ENCODE measurements at regions not wholly inside any gene's neighbourhood (a gene's known extent, or its start where the extent isn't known, plus 50 kb on each side); places are given as distances from the start of the nearest gene placed in this dataset.

DNA sequence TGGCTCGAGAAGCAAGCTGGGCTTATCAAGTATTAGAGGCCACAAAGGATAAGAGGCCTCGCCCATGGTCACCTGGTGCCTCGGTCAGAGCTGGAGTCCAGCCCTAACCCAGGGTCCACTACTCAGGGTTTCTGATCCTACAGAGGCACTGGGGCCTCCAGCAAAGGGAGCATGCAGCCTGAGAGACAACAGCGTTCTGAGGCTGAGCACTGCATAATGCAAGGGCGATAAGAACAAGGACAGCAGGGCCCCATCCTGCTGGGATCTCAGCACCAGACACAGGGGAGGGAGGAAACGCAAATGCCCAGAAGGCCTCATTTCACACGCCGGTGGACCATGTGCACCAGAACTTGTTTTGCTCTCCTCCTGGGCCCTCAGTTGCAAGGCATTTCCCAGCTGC is 63.0 kb downstream of the C5orf15 start:
- DNase-seq (ENCODE audit: low read depth, low spot score) = no peak

DNA sequence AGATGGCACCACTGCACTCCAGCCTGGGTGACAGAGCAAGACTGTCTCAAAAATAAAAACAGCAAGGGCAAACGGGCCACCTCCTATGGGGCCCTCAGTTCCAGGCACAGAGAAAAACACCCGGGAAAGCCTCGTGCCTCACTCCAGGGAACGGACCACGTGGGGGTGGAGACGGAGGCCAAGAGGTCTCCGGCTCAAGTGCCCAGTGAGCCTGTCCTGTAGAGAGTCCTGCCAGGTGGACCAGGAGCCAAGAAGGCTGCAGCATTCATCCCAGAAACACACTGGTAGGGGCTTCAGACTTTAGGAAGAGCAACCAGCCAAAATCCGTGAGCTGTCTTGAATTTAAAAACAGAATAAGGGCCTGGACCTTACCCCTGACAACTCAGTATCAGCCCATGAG is 63.8 kb downstream of the C5orf15 start:
- DNase-seq (ENCODE audit: low read depth, low spot score) = no peak

DNA sequence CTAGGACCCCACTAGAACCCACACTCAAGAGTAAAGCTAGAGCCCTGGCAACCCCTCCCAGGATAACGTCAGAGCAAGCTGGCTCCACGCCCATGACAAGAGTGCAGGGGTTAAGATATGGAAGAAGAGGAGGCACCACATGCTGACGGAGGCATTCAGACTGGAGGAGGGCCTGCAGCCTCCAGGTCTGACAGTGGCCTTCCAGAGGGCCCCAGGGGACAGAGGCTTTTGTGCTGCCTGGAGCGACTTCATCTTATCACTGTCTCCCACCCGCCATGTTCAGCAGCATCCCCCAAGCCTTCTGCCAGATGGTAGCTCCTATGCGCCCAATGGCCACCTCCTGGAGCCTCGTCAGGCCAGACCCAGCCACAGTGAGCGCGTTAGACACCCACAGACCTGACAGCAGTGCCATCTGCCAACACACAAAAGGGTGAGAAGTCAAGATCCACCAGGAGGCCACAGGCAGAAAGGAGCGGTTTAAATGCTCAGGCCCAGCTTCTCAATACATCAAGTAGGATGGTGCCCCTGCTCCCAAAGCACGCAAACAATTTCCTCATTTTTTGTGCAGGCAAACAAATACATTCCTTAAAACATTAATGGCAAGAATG is 65.8 kb downstream of the C5orf15 start:
- no peak for DNase-seq (ENCODE audit: low read depth, low spot score)

DNA sequence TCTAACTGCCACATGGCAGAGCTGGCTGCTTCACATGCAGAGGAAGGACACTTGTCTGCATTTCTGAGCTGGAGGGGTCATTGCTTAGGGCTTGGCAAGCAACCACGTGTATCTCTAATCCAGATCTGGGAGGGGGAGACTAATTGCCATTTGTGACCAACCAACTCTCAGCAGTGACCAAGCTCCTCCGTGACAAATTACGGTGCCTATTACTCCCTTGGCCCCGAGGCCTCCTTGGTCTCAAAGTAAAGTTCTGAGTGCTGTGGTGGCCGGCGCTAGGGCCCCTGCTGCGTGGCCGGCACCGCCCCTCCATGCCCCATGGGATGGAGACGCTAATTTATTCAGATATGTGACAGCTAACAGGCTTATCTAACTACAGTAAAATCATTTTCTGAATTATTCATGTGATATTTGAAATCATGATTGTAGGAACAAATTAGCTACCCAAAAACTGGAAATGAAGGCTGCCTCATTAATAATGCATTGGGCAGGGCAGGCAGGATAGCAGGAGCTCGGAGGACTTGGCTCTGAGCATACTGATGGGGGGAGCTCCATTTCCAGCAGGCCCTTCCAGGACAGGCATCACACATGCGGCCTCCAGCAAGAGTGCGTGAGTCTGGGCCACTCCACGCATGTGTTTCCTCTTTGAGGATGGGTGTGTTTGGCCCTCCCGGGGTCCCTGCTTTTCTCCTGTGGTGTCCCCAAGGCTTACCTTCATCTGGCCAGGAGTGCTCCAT is 67.7 kb downstream of the C5orf15 start:
- DNase-seq (ENCODE audit: low read depth, low spot score) = no peak

DNA sequence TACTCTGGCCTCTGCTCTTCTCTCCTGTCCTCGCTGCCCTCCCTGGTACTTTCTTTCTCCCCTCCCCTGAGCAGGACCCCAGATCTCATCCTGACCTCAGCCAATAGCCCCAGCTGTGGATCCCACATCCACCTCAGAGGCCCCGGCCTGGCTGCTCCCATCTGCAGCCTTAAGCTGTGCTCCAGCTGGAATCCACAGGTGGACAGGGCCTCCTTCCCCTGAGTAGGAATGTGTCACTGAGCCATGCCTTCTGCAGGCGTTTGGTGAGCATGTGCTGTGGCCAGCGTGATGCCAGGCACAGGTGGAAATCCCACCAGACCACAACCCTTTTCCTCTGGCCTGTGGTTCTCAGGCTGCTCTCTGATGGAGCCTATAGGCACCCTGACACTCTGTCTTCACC is 68.9 kb downstream of the C5orf15 start:
- no peak for DNase-seq (ENCODE audit: low read depth, low spot score)

DNA sequence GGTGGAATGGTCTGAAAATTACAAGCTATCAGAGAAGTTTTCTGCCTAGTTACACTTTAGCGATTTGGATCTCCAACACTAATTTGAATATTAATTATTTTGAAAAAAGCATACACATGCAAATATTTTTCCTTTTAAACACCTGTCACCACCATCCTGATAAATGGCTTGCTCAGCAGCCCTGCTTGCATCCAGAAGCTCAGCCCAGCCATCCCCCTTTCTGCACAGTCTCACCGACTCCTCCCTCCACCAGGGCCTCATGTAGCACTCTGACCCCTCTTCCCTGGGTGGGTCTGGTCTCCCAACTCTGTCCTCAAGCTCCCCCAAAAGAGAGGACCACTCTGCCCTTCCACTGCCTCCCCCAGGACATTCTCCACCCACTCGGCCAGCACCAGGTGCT is 70.0 kb downstream of the C5orf15 start:
- no peak for DNase-seq (ENCODE audit: low read depth, low spot score)

DNA sequence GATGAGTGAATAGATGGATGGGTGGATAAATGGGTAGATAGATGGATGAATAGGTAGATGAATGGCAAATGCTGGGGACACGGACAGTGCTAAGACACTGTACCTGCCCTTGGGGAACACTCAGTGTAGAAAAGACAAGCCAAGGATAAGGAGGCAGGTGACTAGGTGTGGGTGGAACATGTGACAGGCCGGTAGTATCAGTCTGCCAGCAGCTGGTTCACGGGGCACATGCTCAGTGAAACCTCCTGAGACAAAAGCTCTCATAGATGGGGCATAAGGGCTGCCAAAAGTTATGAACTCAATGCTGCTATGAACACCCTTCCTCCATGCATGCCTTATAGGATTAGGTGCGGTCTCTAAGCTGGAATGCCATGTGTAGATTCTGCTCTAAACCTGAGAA is 71.0 kb downstream of the C5orf15 start:
- DNase-seq (ENCODE audit: low read depth, low spot score) = no peak

DNA sequence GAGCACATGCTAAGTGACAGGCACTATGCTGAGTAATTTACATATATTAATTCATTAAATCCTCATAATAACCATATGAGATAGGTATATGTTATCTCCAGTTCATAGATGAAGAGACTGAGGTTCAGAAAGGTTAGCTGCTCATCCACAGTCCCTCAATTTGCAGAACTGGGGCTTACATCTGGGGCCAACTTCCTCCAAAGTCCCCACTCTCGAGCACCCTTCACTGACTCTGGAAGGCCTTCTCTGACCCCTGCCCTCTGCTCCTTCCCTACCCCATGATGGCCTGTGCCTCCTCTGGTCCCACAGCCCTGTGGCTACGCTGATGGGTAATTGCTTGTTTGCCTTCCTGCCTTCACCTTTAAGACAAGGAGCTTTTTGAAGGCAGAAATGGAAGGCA is 71.6 kb downstream of the C5orf15 start:
- DNase-seq (ENCODE audit: low read depth, low spot score) = no peak

DNA sequence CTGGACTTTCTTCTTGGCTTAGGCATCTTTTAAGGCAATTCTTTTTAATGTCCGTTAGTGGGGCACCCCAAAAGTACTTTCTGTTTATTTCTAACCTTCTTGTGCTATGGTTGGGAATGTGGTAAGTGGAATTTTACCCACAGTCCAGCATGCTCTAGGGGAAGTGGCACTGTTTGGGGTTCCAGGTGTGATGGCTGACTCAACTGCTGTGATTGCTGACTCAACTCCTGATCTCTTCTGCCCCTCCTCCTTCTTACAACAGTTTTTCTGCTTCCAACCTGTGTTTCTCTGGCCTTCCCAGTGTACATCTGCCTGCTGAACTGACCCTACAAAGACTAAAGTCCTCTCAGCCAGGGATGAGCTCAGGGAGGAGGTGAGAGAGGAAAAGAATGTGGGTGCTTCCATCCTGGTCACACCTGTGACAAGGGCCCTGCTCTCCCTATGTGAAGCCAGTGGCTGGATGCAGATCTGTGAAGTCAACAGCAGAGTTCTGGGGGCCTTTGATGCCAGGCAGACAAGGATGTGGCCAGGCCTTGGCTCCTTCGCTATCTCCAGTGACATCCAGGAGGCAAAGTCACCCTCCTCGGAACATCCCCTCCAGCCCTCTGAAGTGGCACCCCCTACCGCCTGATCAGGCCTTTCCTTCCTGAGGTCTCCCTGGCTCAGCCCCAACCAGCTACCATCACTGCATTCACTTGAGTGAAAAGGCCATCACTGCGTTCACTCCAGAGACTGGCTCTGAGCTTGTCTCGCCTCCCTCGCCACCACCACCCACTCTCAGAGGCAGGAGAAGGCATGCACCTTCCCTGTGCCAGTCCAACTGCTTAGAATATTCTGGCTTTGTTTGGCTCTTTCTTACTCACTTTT is 72.2 kb downstream of the C5orf15 start:
- DNase-seq (ENCODE audit: low read depth, low spot score) = no peak

DNA sequence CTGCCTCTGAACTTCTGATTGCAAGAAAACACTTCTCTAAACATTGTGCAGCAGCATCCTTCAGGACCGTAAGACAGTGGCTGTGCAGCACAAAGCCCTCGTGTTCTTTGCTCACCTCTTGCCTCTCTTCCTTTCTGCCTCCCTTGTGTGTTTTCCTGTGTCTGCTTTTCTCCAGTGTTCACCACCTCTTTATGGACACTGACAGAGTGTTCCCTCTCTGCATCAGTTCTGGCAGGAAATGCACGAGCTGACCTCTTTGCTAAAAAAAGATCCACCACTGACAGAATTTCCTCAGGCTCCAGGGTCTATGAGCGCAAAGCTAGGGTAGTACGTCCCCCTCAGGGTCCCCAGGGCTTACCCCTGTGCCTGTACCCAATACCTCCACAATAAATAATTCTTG is 74.3 kb downstream of the C5orf15 start:
- DNase-seq (ENCODE audit: low read depth, low spot score) = no peak

DNA sequence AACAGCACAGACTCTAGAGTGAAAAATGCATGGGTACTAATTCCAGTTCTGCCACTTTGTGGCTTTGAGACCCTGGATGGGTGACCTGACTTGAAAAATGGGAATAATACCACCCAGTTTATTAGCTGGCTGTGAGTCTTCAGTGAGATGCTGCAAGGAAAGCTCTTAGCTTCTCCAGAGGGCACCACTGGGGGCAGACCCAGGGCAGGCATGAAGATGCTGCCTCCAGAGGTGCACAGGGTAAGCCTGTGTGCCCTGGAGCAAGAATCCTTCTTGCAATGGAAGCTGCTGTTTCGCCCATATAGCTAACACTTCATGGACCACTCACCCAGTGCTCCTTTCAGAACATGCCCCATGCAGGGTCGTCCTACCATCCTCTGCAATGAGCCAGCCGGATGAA is 75.7 kb downstream of the C5orf15 start:
- DNase-seq (ENCODE audit: low read depth, low spot score) = no peak

DNA sequence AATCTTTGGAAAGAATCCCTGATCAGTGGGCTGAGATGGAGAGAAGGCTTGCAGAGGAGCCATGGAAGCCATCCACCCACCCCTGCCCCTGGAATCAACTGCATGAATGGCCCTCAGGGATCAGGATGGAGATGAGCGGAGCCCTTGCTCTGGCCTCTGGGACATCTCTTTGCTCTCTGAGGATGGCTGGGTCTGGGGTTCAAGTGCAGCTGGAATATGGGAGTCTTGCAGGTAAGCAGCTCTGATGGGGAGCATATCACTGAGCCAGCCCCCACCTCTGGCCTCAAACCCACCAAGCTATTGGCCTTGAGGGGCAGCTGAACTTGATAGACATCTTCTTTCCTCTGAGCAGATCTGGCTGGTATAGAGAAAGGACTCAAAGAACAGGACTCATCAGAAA is 76.1 kb downstream of the C5orf15 start:
- DNase-seq (ENCODE audit: low read depth, low spot score) = no peak

DNA sequence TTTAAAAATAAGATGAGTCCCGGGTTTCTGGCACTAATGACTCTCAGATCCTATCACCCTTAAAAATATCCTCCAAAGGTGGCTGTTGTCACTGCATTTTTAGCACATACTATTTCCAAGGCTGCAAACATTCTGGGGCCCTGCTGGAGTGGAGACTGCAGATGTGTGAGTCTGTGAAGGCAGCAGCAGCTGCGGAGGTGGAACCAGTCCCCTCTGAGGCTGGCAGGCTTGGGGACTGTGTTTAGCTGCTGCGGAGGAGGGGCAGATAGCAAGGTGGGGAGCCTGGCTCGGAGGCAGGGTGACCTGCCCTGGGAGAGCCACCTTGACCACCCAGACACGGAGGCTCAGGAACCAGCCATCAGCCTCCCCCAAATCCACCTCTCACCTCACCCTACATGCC is 77.0 kb downstream of the C5orf15 start:
- DNase-seq (ENCODE audit: low read depth, low spot score) = no peak

DNA sequence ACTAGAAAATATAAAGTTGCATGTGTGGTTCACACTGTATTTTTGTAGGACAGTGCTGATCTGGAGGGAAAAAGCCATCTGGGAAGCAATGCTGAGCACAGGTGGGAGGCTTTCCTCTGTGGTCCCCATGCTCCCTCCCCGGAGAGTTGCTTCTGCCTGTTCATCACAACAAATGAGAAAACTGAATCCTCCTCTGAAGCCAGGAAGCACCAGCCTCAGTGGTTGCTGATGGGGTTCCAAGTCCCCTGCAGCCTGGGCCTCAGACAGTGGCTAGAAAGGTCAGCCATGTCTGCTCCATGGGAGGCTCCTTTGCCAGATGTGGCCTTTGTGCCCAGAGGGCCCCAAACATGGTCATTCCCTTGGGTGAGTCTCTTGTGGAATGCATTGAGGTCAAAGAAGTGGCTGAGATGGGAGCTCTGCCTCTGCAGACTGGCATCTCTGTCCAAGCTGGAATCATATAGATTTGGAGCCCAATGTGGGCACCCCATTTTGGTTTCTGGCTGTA is 77.6 kb downstream of the C5orf15 start:
- DNase-seq (ENCODE audit: low read depth, low spot score) = no peak

DNA sequence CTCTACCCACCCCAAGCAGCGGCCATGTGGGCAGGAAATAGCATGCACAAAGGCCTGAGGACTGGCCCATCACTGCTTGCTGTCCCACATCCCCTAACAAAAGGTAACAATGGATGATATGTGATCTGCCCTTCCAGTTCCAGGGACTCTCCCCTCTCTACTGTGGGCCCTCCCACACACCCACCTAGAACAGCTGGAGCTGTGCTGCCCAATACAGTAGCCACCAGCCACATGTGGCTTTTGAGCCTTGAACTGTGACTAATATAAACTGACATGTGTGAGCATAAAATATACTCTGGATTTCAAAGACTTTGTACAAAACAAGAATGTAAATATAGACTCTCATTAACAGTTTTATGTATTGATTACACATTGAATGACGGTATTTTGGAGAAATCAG is 78.1 kb downstream of the C5orf15 start:
- no peak for DNase-seq (ENCODE audit: low read depth, low spot score)

DNA sequence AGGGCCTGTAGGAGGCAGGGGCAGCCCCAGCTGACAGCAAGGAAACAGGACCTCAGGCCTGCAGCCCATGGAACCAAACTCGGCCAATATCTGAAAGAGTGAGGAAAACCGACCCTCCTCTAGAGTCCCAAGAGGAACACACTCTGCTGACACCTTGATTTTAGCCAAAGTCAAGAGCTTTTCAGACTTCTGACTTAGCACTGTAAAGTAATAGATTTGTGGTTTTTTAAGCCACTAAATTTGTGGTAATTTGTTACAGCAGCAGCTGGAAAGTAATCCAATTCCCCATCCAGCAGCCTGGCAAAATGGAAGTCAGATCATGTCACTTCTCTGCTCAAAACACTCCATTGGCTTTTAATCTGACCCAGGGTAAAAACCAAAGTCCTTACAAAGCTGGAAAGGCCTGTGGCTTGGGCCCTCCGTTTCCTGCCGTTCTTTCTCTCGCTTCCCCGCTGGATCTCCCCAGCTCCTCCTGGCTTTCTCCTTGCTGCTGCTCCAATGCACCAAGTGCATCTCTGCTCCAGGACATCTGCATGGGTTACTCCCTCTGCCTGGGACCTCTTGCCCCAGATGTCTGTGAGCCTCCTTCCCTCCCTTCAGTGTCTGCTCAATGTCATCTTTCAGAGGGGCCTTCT is 79.0 kb downstream of the C5orf15 start:
- no peak for DNase-seq (ENCODE audit: low read depth, low spot score)

DNA sequence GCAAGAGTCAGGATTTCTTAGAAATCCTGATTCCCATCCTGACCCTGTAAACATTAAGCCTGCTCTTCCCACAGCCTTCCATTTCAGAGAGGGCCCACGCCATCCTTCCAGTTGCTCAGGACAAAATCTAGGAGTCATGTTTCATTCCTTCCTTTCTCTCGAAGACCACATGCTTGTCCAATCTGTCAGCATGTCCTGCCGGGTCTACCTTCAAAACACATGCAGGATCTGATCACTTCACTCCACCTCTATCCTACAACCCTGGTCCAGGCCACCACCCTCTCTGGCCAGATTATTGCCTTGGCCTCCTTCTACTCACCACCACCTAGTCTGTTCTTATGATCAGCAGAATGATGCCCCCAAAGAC is 79.8 kb downstream of the C5orf15 start:
- DNase-seq (ENCODE audit: low read depth, low spot score) = no peak

DNA sequence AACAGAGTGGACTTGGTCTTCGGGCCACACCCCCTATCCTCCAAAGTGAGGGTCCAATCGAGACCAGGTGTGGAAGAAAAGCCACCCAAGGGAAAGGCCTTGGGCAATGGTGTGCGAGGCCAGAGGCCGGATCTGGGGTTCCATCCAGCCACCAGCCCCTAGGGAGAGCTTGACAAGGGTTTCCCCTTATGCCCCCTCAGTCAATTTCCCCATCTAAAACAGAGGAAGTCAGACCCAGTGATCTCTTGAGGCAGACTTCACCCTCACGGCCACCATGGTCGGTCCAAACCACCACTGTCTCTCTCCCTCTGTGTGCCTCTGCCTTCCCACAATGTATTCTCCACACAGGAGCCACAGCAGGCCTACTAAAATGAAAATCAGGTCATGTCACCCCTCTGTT is 82.9 kb downstream of the C5orf15 start:
- DNase-seq (ENCODE audit: low read depth, low spot score) = no peak

DNA sequence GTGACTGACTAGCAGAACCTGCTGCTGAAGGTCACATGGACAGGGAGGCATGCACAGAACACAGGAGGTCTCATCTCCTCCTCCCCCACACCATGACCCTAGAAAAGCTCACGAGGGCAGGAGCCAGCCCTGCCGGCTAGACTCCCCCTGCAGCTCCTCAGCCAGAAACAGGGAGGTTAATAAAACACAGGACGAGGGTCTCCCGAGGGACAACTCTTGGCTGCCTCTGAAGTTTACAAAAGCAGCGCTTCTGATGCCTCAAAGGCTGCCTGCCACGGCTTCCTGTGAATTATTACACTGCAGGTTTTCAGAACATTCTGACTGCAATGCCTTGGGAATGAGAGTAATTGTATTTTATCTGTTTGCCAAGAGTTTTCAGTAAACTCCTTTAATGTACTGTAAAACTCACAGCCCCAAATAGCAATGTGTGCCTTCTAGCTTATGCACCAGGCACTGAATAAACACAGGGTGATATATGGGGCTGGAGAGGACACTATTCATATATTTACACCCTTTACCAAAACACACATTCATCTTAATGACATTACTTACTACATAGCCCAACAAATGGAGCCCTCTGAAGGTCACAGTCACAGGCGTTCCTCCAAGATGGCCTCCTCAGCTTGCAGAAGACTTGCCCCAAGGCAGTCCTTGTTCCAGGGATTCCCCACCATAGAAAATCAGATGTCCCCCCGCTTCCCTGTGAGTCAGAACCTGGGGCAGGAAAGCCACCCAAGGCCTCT is 83.7 kb downstream of the C5orf15 start:
- DNase-seq (ENCODE audit: low read depth, low spot score) = no peak

DNA sequence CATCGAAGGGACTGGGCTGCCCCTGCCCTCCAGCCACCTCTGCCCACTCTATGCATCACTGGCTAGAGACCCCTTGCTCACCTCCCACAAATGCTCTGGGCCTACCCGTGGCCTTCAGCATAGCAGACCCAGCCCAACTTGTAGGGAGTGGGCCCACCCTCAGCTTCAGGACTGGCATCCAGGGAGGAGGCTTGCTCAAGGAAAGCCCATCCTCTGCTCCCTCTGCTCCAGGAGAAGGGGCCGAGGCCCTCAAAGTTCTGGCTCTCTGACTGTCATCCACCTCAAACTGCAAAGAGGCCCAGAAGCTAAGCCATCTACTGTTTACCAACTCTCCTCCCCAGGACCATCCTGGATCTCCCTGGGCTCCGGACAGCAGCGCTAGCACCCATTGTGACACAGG is 84.5 kb downstream of the C5orf15 start:
- no peak for DNase-seq (ENCODE audit: low read depth, low spot score)

DNA sequence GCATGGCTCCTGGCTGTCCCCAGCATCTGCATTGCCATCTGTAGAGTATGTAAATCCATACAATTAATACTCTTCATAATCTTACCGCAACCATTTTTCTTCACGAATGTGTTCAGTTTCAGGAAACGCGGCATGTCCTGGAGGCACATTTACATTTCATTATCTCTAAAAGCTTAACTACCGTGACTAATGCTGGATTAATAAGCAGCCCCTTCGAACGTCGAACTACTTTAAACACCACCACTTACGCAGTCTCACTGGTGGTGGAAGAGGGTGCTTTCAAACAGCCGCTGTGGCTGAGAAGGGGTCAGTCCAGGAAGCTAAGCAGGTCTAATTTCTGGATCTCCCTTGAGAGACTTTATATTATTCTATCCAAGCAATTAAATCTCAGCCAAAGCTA is 85.6 kb downstream of the C5orf15 start:
- DNase-seq (ENCODE audit: low read depth, low spot score) = no peak

DNA sequence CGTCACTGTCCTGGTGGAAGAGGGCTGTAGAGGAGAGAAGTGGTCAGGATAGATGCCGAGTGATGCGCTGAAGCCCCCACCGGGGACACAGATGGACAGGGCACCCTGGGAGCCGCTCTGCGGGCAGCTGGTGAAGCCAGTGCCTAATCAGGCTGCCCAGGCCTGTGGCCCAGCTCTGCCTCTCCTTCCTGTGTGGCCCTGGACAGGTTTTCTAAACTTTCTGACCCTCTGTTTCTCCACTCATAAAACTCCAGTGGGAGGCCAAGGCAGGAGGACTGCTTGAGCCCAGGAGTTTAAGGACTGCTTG is 86.1 kb downstream of the C5orf15 start:
- DNase-seq (ENCODE audit: low read depth, low spot score) = no peak
